Mesendoderm (in vitro differentiated cells): ENCODE measurements at regions not wholly inside any gene's neighbourhood (a gene's known extent, or its start where the extent isn't known, plus 50 kb on each side); places are given as distances from the start of the nearest gene placed in this dataset.
"Not testable (repeated sequence)": the region's sequence is repeated elsewhere in the genome, so short reads cannot be mapped to it uniquely, and the experiment has no call there.

Source experiments
- DNase-seq: peaks from one replicate; pipeline ENCODE4 v3.0.0; 2013
- H2AK5ac ChIP-seq: 2 replicates; pipeline ENCODE4 v1.6.1; 2013; ENCODE audit warnings: low read length, inconsistent platforms
- H2BK120ac ChIP-seq: 2 replicates; pipeline ENCODE4 v1.6.1; 2013; ENCODE audit warnings: low read depth, mild to moderate bottlenecking, low read length, moderate library complexity, mixed read lengths
- H2BK15ac ChIP-seq: replicated peaks from 2 replicates; pipeline ENCODE4 v1.6.1; 2013; ENCODE audit warnings: low read depth, mild to moderate bottlenecking, moderate library complexity
- H2BK5ac ChIP-seq: 2 replicates; pipeline ENCODE4 v1.6.1; 2013; ENCODE audit warnings: low read length, inconsistent platforms
- H3K18ac ChIP-seq: 2 replicates; pipeline ENCODE4 v1.6.1; 2013; ENCODE audit warnings: mild to moderate bottlenecking, low read length, mixed read lengths
- H3K23ac ChIP-seq: one replicate; pipeline ENCODE4 v1.6.1; 2013; ENCODE audit warnings: low read length
- H3K27ac ChIP-seq: 2 replicates; pipeline ENCODE4 v1.5.1; 2013; ENCODE audit warnings: low read depth, mild to moderate bottlenecking, inconsistent platforms, low read length, moderate library complexity
- H3K27me3 ChIP-seq: 2 replicates; pipeline ENCODE4 v1.6.1; 2013; ENCODE audit warnings: low read length, control low read depth, mild to moderate bottlenecking, inconsistent platforms; ENCODE audit not compliant: insufficient read depth, poor library complexity
- H3K36me3 ChIP-seq: 2 replicates; pipeline ENCODE4 v1.6.1; 2013; ENCODE audit warnings: low read length, inconsistent platforms; ENCODE audit not compliant: control insufficient read depth, insufficient read depth
- H3K4ac ChIP-seq: one replicate; pipeline ENCODE4 v1.6.1; 2013; ENCODE audit warnings: low read depth, mild to moderate bottlenecking, low read length, moderate library complexity
- H3K4me1 ChIP-seq: 2 replicates; pipeline ENCODE4 v1.6.1; 2013; ENCODE audit warnings: low read depth, low read length, inconsistent platforms; ENCODE audit not compliant: control insufficient read depth
- H3K4me2 ChIP-seq: 2 replicates; pipeline ENCODE4 v1.6.1; 2013; ENCODE audit warnings: low read length
- H3K4me3 ChIP-seq: 2 replicates; pipeline ENCODE4 v1.5.1; 2013; ENCODE audit warnings: mild to moderate bottlenecking, low read length
- H3K56ac ChIP-seq: one replicate; pipeline ENCODE4 v1.6.1; 2013; ENCODE audit warnings: low read length
- H3K79me1 ChIP-seq: 2 replicates; pipeline ENCODE4 v1.6.1; 2013; ENCODE audit warnings: low read length, inconsistent platforms
- H3K79me2 ChIP-seq: 2 replicates; pipeline ENCODE4 v1.6.1; 2013; ENCODE audit warnings: mild to moderate bottlenecking, low read length; ENCODE audit not compliant: control insufficient read depth, insufficient read depth
- H3K9ac ChIP-seq: 2 replicates; pipeline ENCODE4 v1.6.1; 2013; ENCODE audit warnings: low read length, inconsistent platforms
- H4K5ac ChIP-seq: one replicate; pipeline ENCODE4 v1.6.1; 2013; ENCODE audit warnings: low read length
- H4K8ac ChIP-seq: one replicate; pipeline ENCODE4 v1.6.1; 2013; ENCODE audit warnings: low read depth, mild to moderate bottlenecking, control low read depth, low read length, moderate library complexity
- WGBS: extraction: QIAGEN DNeasy Blood & Tissue Kit; methylation state at CpG from one replicate; pipeline ENCODE4 v1.1.7; 2013; ENCODE audit warnings: low lambda C conversion rate, missing lambda C conversion rate; ENCODE audit not compliant: insufficient coverage; ENCODE audit errors: extremely low coverage; 5-methylcytosine and 5-hydroxymethylcytosine counted together

DNA sequence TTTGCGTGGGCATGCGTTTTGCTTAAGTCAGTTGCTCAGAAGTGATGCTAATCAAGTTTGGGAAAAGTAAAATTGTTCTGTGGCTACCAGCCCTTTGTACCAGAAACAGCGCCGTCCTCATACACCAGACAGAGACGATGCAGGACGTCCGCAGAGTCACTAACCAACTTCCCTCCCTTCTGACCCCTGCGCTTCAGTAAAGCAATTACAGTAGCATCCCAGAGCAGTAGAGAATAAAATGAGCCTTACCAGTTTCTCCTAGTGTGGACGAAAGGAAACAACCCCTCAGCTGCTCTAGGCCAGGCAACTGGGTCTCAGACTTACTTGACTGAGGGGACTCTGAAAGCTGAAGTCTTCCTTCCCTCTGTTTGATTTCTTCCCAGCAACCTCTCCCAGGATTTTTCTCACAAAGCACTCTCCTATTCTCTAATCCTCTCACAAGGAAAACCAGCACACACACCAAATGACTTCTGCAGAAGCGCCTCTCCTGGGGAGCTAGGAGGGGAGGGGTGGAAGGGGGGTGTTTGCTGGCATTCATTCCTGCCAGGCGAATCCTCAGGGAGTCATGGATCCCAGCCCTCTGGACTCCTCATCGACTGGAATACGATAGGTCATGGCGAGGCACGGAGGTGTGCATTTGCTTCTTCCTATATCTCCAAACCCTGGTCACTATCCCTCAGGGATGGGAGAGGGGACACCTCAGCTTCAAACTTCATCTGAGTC is 56.0 kb upstream of the MID1 start:
- H4K5ac ChIP-seq, result no peak overlapping the region
- no peak overlapping the region for H3K27ac ChIP-seq
- no peak overlapping the region for H2BK5ac ChIP-seq
- no CpG with 5 or more reads among the region's 15 CpGs for WGBS
- no peak overlapping the region for H2BK120ac ChIP-seq
- no peaks in the 10 kb centered on the region for H3K36me3 ChIP-seq
- peak overlapping the region; percentile 60 for H3K56ac ChIP-seq
- no peaks in the 10 kb centered on the region for H3K79me2 ChIP-seq
- H3K4me1 ChIP-seq, result no peaks in the 10 kb centered on the region
- no peak overlapping the region for H2BK15ac ChIP-seq
- no peak overlapping the region for H3K4ac ChIP-seq
- H3K9ac ChIP-seq, result peak overlapping the region; percentile 16
- peak overlapping the region; percentile 18 for H3K18ac ChIP-seq
- no peak overlapping the region for H3K23ac ChIP-seq
- no peaks in the 10 kb centered on the region for H3K27me3 ChIP-seq
- no peak overlapping the region for H2AK5ac ChIP-seq
- peak; percentile 50 for DNase-seq
- no peak overlapping the region for H3K4me3 ChIP-seq
- H3K79me1 ChIP-seq, result no peaks in the 10 kb centered on the region
- H4K8ac ChIP-seq, result no peak overlapping the region
- no peak overlapping the region for H3K4me2 ChIP-seq

GRCh38 chrX:10677490-10677889 is 57.1 kb upstream of the MID1 start:
- Histone ChIP-seq H3K79me1 (no peaks in the 10 kb centered on the region), H3K27ac (no peak overlapping the region), H2AK5ac (no peak overlapping the region), H2BK120ac (no peak overlapping the region), H3K27me3 (no peaks in the 10 kb centered on the region), H3K36me3 (no peaks in the 10 kb centered on the region), H4K8ac (no peak overlapping the region), H3K4me2 (no peak overlapping the region), H3K4ac (no peak overlapping the region), H4K5ac (no peak overlapping the region), H3K9ac (no peak overlapping the region), H3K23ac (no peak overlapping the region), H3K4me1 (no peaks in the 10 kb centered on the region), H3K56ac (no peak overlapping the region), H3K18ac (no peak overlapping the region), H2BK15ac (no peak overlapping the region), H3K4me3 (no peak overlapping the region), H3K79me2 (no peaks in the 10 kb centered on the region), H2BK5ac (no peak overlapping the region)
- peak; percentile 36 for DNase-seq
- no CpG with 5 or more reads among the region's 5 CpGs for WGBS

- no peak overlapping the region for H3K4ac ChIP-seq
- no peak overlapping the region for H2BK15ac ChIP-seq
- H3K4me2 ChIP-seq, result no peak overlapping the region
- no peaks in the 10 kb centered on the region for H3K79me2 ChIP-seq
- no peak overlapping the region for H3K27ac ChIP-seq
- H3K4me3 ChIP-seq, result no peak overlapping the region
- no peaks in the 10 kb centered on the region for H3K27me3 ChIP-seq
- no peak overlapping the region for H3K18ac ChIP-seq
- H3K9ac ChIP-seq, result no peak overlapping the region
- H2AK5ac ChIP-seq, result no peak overlapping the region
- no peak overlapping the region for H4K8ac ChIP-seq
- H3K36me3 ChIP-seq, result no peaks in the 10 kb centered on the region
- no CpG with 5 or more reads among the region's 5 CpGs for WGBS
- H3K23ac ChIP-seq, result no peak overlapping the region
- H4K5ac ChIP-seq, result no peak overlapping the region
- DNase-seq, result no peak
- no peak overlapping the region for H2BK5ac ChIP-seq
- no peaks in the 10 kb centered on the region for H3K79me1 ChIP-seq
- H3K4me1 ChIP-seq, result no peaks in the 10 kb centered on the region
- no peak overlapping the region for H2BK120ac ChIP-seq
- H3K56ac ChIP-seq, result no peak overlapping the region
Measured at GRCh38 chrX:10679387-10679786, 59.0 kb upstream of the MID1 start.

DNA sequence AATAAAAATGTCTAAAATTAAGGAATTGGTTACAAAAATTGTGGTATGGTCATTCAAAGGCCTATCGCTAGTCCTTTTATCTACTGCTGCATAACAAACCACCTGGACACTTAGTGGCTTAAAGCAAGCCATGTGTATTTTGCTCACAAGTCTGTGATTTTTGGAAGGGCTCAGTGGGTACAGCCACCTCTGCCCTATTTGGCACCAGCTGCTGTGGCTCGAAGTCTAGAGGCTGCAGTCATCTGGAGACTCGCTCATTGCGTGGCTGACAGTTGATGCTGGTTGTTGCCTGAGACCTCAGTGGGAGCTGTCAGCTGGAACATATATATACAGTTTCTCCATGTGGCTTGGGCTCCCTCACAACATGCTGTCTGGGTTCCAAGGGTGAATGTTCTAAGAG is 60.8 kb upstream of the MID1 start:
- no peak overlapping the region for H2AK5ac ChIP-seq
- H3K18ac ChIP-seq, result no peak overlapping the region
- no peak overlapping the region for H3K23ac ChIP-seq

DNA sequence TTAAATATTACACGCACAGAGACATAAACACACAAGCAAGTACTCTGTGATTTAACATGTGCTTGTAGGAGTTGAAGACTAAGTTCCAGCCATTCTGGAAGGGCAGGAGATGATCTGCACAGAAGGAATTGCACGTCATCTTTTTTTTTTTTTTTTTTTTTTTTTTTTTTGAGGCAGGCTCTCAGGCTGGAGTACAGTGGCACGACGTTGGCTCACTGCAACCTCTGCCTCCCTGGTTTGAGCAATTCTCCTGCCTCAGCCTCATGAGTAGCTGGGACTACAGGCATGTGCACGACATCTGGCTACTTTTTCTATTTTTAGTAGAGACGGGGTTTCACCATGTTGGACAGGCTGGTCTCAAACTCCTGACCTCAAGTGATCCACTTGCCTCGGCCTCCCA is 63.2 kb upstream of the MID1 start:
- not testable (repeated sequence) for H3K4ac ChIP-seq, H3K9ac ChIP-seq, H3K79me2 ChIP-seq, H3K4me3 ChIP-seq, DNase-seq, H2AK5ac ChIP-seq, H3K18ac ChIP-seq, H3K27ac ChIP-seq, H3K36me3 ChIP-seq, H2BK15ac ChIP-seq, H3K4me2 ChIP-seq, H3K4me1 ChIP-seq, H2BK120ac ChIP-seq, H3K79me1 ChIP-seq, H3K56ac ChIP-seq, H4K5ac ChIP-seq, H4K8ac ChIP-seq, H3K27me3 ChIP-seq, H2BK5ac ChIP-seq, H3K23ac ChIP-seq
- WGBS, result no CpG with 5 or more reads among the region's 7 CpGs

More for the DNA sequence above, 60.8 kb upstream of the MID1 start:
- no peak overlapping the region for H3K4me2 ChIP-seq
- no peak overlapping the region for H3K4ac ChIP-seq
- H2BK120ac ChIP-seq, result no peak overlapping the region
- H3K36me3 ChIP-seq, result no peaks in the 10 kb centered on the region
- H3K79me1 ChIP-seq, result no peaks in the 10 kb centered on the region
- WGBS, result no CpG with 5 or more reads among the region's 4 CpGs
- no peak overlapping the region for H3K27ac ChIP-seq
- no peak overlapping the region for H3K56ac ChIP-seq
- no peaks in the 10 kb centered on the region for H3K4me1 ChIP-seq
- no peak overlapping the region for H3K4me3 ChIP-seq
- H3K79me2 ChIP-seq, result no peaks in the 10 kb centered on the region
- H2BK5ac ChIP-seq, result no peak overlapping the region
- no peak overlapping the region for H3K9ac ChIP-seq
- H3K27me3 ChIP-seq, result no peaks in the 10 kb centered on the region
- no peak overlapping the region for H2BK15ac ChIP-seq
- H4K8ac ChIP-seq, result no peak overlapping the region
- H4K5ac ChIP-seq, result no peak overlapping the region
- no peak for DNase-seq
